ENCODE measurements at regions not wholly inside any gene's neighbourhood (a gene's known extent, or its start where the extent isn't known, plus 50 kb on each side); places are given as distances from the start of the nearest gene placed in this dataset.

- no peak for DNase-seq
- Histone ChIP-seq H3K27ac (no peak overlapping the region), H3K27me3 (replicated peaks) (no peaks in the 10 kb centered on the region), H3K36me3 (replicated peaks) (no peaks in the 10 kb centered on the region), H3K4me3 (ENCODE audit: low read depth, low read length) (no peak overlapping the region)
- TF ChIP-seq CTCF (IDR thresholded peaks at IDR 0.05; ENCODE audit: low read depth, low read length, missing control alignments), result no peak
- in situ Hi-C loops (cut with HindIII; ENCODE audit: low pct_ligation_motif_present, low sequenced_read_pairs), result no loop called here
These were observed 68.1 kb upstream of the ABI3BP start for GRCh38 chr3:101061312-101061711.

GRCh38 chr3:101050866-101051265 lies 57.6 kb upstream of the ABI3BP start:
- Histone ChIP-seq H3K27ac (no peak overlapping the region), H3K36me3 (replicated peaks) (no peaks in the 10 kb centered on the region), H3K27me3 (replicated peaks) (no peaks in the 10 kb centered on the region), H3K4me3 (ENCODE audit: low read depth, low read length) (no peak overlapping the region)
- TF ChIP-seq CTCF (IDR thresholded peaks at IDR 0.05; ENCODE audit: low read depth, low read length, missing control alignments), result no peak
- in situ Hi-C loops (cut with HindIII; ENCODE audit: low pct_ligation_motif_present, low sequenced_read_pairs), result no loop called here
- DNase-seq, result no peak

GRCh38 chr3:101050046-101050445 lies 56.8 kb upstream of the ABI3BP start:
- H3K4me3 ChIP-seq (ENCODE audit: low read depth, low read length), result no peak overlapping the region
- no peak for DNase-seq
- no peaks in the 10 kb centered on the region for H3K36me3 ChIP-seq (replicated peaks)
- H3K27me3 ChIP-seq (replicated peaks), result no peaks in the 10 kb centered on the region
- in situ Hi-C loops (cut with HindIII; ENCODE audit: low pct_ligation_motif_present, low sequenced_read_pairs), result no loop called here
- TF ChIP-seq CTCF (IDR thresholded peaks at IDR 0.05; ENCODE audit: low read depth, low read length, missing control alignments), result no peak
- H3K27ac ChIP-seq, result no peak overlapping the region

GRCh38 chr3:101049532-101049931 lies 56.3 kb upstream of the ABI3BP start:
- Histone ChIP-seq H3K27ac (no peak overlapping the region), H3K36me3 (replicated peaks) (no peaks in the 10 kb centered on the region), H3K4me3 (ENCODE audit: low read depth, low read length) (no peak overlapping the region), H3K27me3 (replicated peaks) (no peaks in the 10 kb centered on the region)
- no peak for DNase-seq
- no peak for TF ChIP-seq CTCF (IDR thresholded peaks at IDR 0.05; ENCODE audit: low read depth, low read length, missing control alignments)
- in situ Hi-C loops (cut with HindIII; ENCODE audit: low pct_ligation_motif_present, low sequenced_read_pairs), result no loop called here

- Histone ChIP-seq H3K27ac (no peak overlapping the region), H3K36me3 (replicated peaks) (no peaks in the 10 kb centered on the region), H3K4me3 (ENCODE audit: low read depth, low read length) (no peak overlapping the region), H3K27me3 (replicated peaks) (no peaks in the 10 kb centered on the region)
- no peak for TF ChIP-seq CTCF (IDR thresholded peaks at IDR 0.05; ENCODE audit: low read depth, low read length, missing control alignments)
- in situ Hi-C loops (cut with HindIII; ENCODE audit: low pct_ligation_motif_present, low sequenced_read_pairs), result no loop called here
- no peak for DNase-seq
These were observed 50.5 kb upstream of the ABI3BP start for GRCh38 chr3:101043687-101044078.

- Histone ChIP-seq H3K4me3 (ENCODE audit: low read depth, low read length) (no peak overlapping the region), H3K27me3 (replicated peaks) (no peaks in the 10 kb centered on the region), H3K27ac (no peak overlapping the region), H3K36me3 (replicated peaks) (no peaks in the 10 kb centered on the region)
- TF ChIP-seq CTCF (IDR thresholded peaks at IDR 0.05; ENCODE audit: low read depth, low read length, missing control alignments), result no peak
- in situ Hi-C loops (cut with HindIII; ENCODE audit: low pct_ligation_motif_present, low sequenced_read_pairs), result no loop called here
- no peak for DNase-seq
These were observed 49.9 kb upstream of the ABI3BP start for GRCh38 chr3:101042996-101043686.

Measured in brain microvascular endothelial cell (primary cell).